ENCODE measurements at regions not wholly inside any gene's neighbourhood (a gene's known extent, or its start where the extent isn't known, plus 50 kb on each side); places are given as distances from the start of the nearest gene placed in this dataset.

GRCh38 chr2:111676291-111676822, 207.6 kb downstream of the ANAPC1 start:
- DNase-seq, result no peak

- no peak for DNase-seq
Measured at GRCh38 chr2:111678161-111678560, 205.8 kb downstream of the ANAPC1 start.

GRCh38 chr2:111678651-111679050, 205.3 kb downstream of the ANAPC1 start:
- no peak for DNase-seq

- DNase-seq, result no peak
Measured at GRCh38 chr2:111679202-111679601, 204.8 kb downstream of the ANAPC1 start.

- DNase-seq, result no peak
Measured at GRCh38 chr2:111684611-111685010, 199.4 kb downstream of the ANAPC1 start.

GRCh38 chr2:111685342-111685741, 198.7 kb downstream of the ANAPC1 start:
- no peak for DNase-seq

GRCh38 chr2:111686994-111687393, 197.0 kb downstream of the ANAPC1 start:
- no peak for DNase-seq

GRCh38 chr2:111687911-111688310, 196.1 kb downstream of the ANAPC1 start:
- no peak for DNase-seq

- DNase-seq, result no peak
Measured at GRCh38 chr2:111688482-111688881, 195.5 kb downstream of the ANAPC1 start.

- DNase-seq, result no peak
Measured at GRCh38 chr2:111689174-111689573, 194.8 kb downstream of the ANAPC1 start.

- no peak for DNase-seq
Measured at GRCh38 chr2:111689941-111690340, 194.1 kb downstream of the ANAPC1 start.

GRCh38 chr2:111691164-111691875, 192.7 kb downstream of the ANAPC1 start:
- no peak for DNase-seq

- no peak for DNase-seq
Measured at GRCh38 chr2:111692311-111692710, 191.7 kb downstream of the ANAPC1 start.

GRCh38 chr2:111694700-111695101, 189.3 kb downstream of the ANAPC1 start:
- no peak for DNase-seq

GRCh38 chr2:111695441-111696007, 188.5 kb downstream of the ANAPC1 start:
- DNase-seq, result no peak

- no peak for DNase-seq
Measured at GRCh38 chr2:111696226-111696625, 187.8 kb downstream of the ANAPC1 start.

GRCh38 chr2:111697560-111697959, 186.4 kb downstream of the ANAPC1 start:
- DNase-seq, result no peak

- DNase-seq, result no peak
Measured at GRCh38 chr2:111698089-111698488, 185.9 kb downstream of the ANAPC1 start.

GRCh38 chr2:111698743-111699554, 185.0 kb downstream of the ANAPC1 start:
- peak; percentile 25 for DNase-seq

GRCh38 chr2:111701266-111701665, 182.7 kb downstream of the ANAPC1 start:
- DNase-seq, result no peak

GRCh38 chr2:111701798-111702118, 182.2 kb downstream of the ANAPC1 start:
- DNase-seq, result no peak

GRCh38 chr2:111702119-111702803, 181.7 kb downstream of the ANAPC1 start:
- no peak for DNase-seq

GRCh38 chr2:111702804-111703196, 181.2 kb downstream of the ANAPC1 start:
- no peak for DNase-seq
